Spleen (tissue), 11 donors: ENCODE measurements at regions not wholly inside any gene's neighbourhood (a gene's known extent, or its start where the extent isn't known, plus 50 kb on each side); places are given as distances from the start of the nearest gene placed in this dataset.

Experiments
- DNase-seq: peaks from one replicate; pipeline ENCODE4 v3.0.0-alpha.2; 2020
- H3K27ac ChIP-seq, 8 donors: fragments of 200-600 bp; sonication (generic) in 7 of 8; 1 replicate in 4 of 8; 2 replicates in 4 of 8; pipeline versions ENCODE4 v1.5.0 to v1.8.0; 2016 to 2021; ENCODE audit warnings: inconsistent platforms in 4 of 8, mild to moderate bottlenecking in 4 of 8, moderate library complexity in 1 of 8
- H3K27me3 ChIP-seq, 7 donors: fragments of 200-600 bp; sonication (generic) in 6 of 7; replicated peaks in 1 of 7; 1 replicate in 4 of 7; 2 replicates in 3 of 7; pipeline versions ENCODE4 v1.5.0 to v1.8.0; 2016 to 2021; ENCODE audit warnings: inconsistent platforms in 3 of 7, mild to moderate bottlenecking in 1 of 7
- H3K36me3 ChIP-seq, 6 donors: fragments of 200-600 bp; sonication (generic) in 5 of 6; 1 replicate in 4 of 6; 2 replicates in 2 of 6; pipeline versions ENCODE4 v1.5.0 to v1.8.0; 2016 to 2021; ENCODE audit warnings: inconsistent platforms in 2 of 6
- H3K4me1 ChIP-seq, 6 donors: fragments of 200-600 bp; sonication (generic) in 5 of 6; 1 replicate in 3 of 6; 2 replicates in 3 of 6; pipeline versions ENCODE4 v1.5.0 to v1.8.0; 2016 to 2021; ENCODE audit warnings: inconsistent platforms in 3 of 6
- H3K4me3 ChIP-seq, 8 donors: fragments of 200-600 bp; sonication (generic) in 7 of 8; 1 replicate in 4 of 8; 2 replicates in 4 of 8; pipeline versions ENCODE4 v1.5.0 to v1.8.0; 2016 to 2021; ENCODE audit warnings: inconsistent platforms in 4 of 8, mild to moderate bottlenecking in 4 of 8, moderate library complexity in 2 of 8
- H3K9me3 ChIP-seq, 8 donors: fragments of 200-600 bp; sonication (generic) in 7 of 8; 1 replicate in 4 of 8; 2 replicates in 4 of 8; pipeline versions ENCODE4 v1.5.0 to v1.8.0; 2016 to 2021; ENCODE audit warnings: inconsistent platforms in 4 of 8
- CTCF ChIP-seq, 11 experiments: fragments of 200-600 bp in 7 of 11; fragments of 450-650 bp in 4 of 11; sonication (generic) in 4 of 11; IDR thresholded peaks in 8 of 11; conservative IDR thresholded peaks in 3 of 11; 1 replicate in 7 of 11; 2 replicates in 4 of 11; pipeline versions ENCODE4 v1.4.0 to v1.8.0; 2016 to 2021; ENCODE audit warnings: antibody characterized with exemption in 11 of 11, inconsistent platforms in 4 of 11, mild to moderate bottlenecking in 1 of 11
- POLR2A ChIP-seq, 3 donors: fragments of 450-650 bp; IDR thresholded peaks; one replicate each; pipeline ENCODE4 v1.5.1; 2017; ENCODE audit warnings: antibody characterized with exemption in 3 of 3, mild to moderate bottlenecking in 1 of 3
- POLR2AphosphoS5 ChIP-seq, 3 donors: sonication (generic); formaldehyde crosslinking; IDR thresholded peaks; one replicate each; pipeline ENCODE4 v1.5.1; 2017; ENCODE audit warnings: antibody characterized with exemption in 3 of 3
- WGBS, 5 donors: extraction: QIAGEN DNeasy Blood & Tissue Kit in 3 of 5; methylation state at CpG; one replicate each; pipeline versions ENCODE4 v1.1.5 to v1.1.7; 2013 to 2018; 5-methylcytosine and 5-hydroxymethylcytosine counted together
- intact Hi-C: fragments of 100-400 bp; cut with DNase I; formaldehyde crosslinking; loops from one replicate; pipeline ENCODE4 v1.15.0; 2023; ENCODE audit warnings: low total_unique reads
- donor health status: healthy with polysubstance abuse.
- donor health status: DM: no; HTN: no; CAD: no; lungs with moderate emphysema.
- donor health status: DM: no; HTN: no; CAD: no.
- donor health status: Bipolar disorder and iron deficiency.
- donor health status: healthy.
- donor health status: DM: no; HTN: no; CAD: no.
- donor health status: DM: yes; HTN: yes; CAD: no.

- intact Hi-C loops, result no loop called here
Observed at GRCh38 chr14:46734286-46734685, 82.7 kb upstream of the RPL10L start.

GRCh38 chr14:46717211-46717610, 65.6 kb upstream of the RPL10L start:
- Histone ChIP-seq H3K27ac (no peak overlapping the region), H3K4me1 (no peaks in the 10 kb centered on the region), H3K27me3 (no peaks in the 10 kb centered on the region), H3K36me3 (no peaks in the 10 kb centered on the region), H3K4me3 (no peak overlapping the region), H3K9me3 (no peaks in the 10 kb centered on the region)
- no peak for DNase-seq
- WGBS, 5 donors, result 87 to 97% (median 93%) methylated on average over 3 of the region's 3 CpGs
- TF ChIP-seq POLR2AphosphoS5 (IDR thresholded peaks at IDR 0.05) (no peak), POLR2A (IDR thresholded peaks at IDR 0.05) (no peak), CTCF (IDR thresholded peaks at IDR 0.05 in 8 of 11, conservative IDR thresholded peaks at IDR 0.05 in 3 of 11) (no peak)
- intact Hi-C loops, result no loop called here

More at GRCh38 chr14:46734286-46734685, 82.7 kb upstream of the RPL10L start:
- Histone ChIP-seq H3K4me1 (no peaks in the 10 kb centered on the region), H3K4me3 (no peak overlapping the region), H3K36me3 (no peaks in the 10 kb centered on the region), H3K9me3 (peaks cover 0 to 32% (median 11%) of the 10 kb centered on the region in 8 donors), H3K27me3 (no peaks in the 10 kb centered on the region), H3K27ac (no peak overlapping the region)
- TF ChIP-seq POLR2AphosphoS5 (IDR thresholded peaks at IDR 0.05) (no peak), CTCF (IDR thresholded peaks at IDR 0.05 in 8 of 11, conservative IDR thresholded peaks at IDR 0.05 in 3 of 11) (no peak)
- 68 to 75% (median 70%) methylated on average over 4 of the region's 4 CpGs for WGBS, 5 donors
- DNase-seq, result no peak
